Umbilical cord (tissue), 1 donor: ENCODE measurements at regions not wholly inside any gene's neighbourhood (a gene's known extent, or its start where the extent isn't known, plus 50 kb on each side); places are given as distances from the start of the nearest gene placed in this dataset.
"Not testable (repeated sequence)": the region's sequence is repeated elsewhere in the genome, so short reads cannot be mapped to it uniquely, and the experiment has no call there.

Experiments used
- DNase-seq: peaks from one replicate; pipeline ENCODE4 v3.0.0-alpha.2; 2015; ENCODE audit warnings: low spot score

- DNase-seq, result no peak
These were observed 52.1 kb downstream of the CARTPT start for GRCh38 chr5:71771191-71771590.

DNA sequence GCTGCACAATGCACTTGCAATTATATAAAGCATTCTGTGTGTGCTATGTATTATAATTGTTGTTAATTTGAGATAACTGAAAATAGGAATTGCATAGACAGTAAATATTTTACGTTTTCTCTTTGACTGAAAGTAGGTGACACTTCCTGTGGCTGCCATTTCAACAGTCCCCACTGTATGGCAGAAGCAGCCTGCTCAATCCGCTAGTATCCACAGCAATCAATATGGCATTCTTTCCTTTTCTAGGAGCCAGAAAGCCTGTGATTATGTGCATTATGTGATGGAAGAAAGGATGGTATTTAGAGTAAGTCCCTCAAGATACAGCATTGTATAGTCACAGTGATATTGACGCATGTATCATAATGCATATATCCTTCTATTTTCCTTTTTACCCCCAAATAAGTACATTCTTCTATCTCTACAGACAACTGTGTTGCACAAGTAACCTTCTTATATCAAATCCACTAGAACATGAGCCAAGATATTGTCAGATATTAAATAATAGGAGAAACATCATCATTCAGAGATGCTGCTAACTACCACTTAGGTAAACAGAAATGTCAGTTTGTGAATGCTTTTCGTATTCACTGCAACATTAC lies 59.7 kb downstream of the CARTPT start:
- peak; percentile 60 for DNase-seq

- DNase-seq, result no peak
These were observed 61.5 kb downstream of the CARTPT start for GRCh38 chr5:71780597-71780996.

GRCh38 chr5:71782393-71782770 lies 63.3 kb downstream of the CARTPT start:
- DNase-seq, result no peak

GRCh38 chr5:71782771-71783770 lies 64.0 kb downstream of the CARTPT start:
- peak; percentile 92 for DNase-seq

DNA sequence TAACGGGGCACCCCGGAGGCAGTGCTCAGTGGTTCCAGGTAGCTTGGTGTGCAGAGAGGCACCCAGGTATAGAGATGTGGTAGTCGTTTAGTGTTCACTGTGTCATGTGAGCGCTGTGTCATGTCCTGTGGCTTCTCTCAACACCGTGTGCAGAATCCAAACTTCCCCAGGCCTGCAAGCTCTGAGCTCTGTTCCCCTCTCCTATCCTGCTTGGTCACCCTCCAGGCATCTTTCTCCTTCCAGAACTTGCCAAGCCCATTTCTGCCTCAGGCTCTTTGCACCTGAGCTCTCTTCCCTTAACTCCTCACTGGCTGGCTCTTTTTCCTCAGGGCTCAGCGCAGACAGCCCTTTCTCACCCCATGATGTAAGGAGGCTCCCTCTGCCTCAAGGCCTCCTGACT lies 64.8 kb downstream of the CARTPT start:
- no peak for DNase-seq

DNA sequence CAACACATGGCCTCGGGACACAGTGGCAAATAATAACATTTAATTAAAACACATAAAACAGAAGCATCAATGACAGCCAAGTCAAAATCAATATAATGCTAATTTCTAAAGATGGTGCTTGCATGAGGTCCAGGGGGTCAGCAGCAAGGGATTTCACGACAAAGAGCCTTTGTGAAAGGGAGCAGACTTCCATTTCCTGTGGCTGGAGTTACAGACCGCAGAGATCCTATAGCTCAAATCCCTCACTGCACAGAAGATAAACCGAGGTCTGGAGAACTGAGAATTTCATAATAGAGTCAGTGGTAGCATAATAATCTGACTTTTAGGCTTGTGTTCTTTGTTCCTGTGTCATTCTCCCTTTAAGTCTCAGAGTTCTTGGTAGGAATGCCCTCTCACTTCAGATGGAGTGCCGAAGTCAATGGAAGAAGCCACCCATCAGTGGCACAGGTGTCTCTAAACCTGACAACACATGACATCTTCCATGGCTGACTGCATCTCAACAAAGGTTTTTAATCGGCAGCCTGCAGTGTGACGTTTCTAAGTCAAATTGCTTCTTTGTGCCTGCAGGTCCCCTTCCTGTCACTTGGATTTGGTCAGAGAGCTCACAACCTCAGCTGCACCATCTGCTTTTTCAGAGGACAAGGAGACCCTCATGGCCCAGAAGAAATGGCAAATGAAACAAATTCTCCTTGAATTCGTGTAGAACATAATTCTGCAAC lies 67.4 kb downstream of the CARTPT start:
- no peak for DNase-seq

- DNase-seq, result no peak
These were observed 69.7 kb downstream of the CARTPT start for GRCh38 chr5:71788794-71789193.

DNA sequence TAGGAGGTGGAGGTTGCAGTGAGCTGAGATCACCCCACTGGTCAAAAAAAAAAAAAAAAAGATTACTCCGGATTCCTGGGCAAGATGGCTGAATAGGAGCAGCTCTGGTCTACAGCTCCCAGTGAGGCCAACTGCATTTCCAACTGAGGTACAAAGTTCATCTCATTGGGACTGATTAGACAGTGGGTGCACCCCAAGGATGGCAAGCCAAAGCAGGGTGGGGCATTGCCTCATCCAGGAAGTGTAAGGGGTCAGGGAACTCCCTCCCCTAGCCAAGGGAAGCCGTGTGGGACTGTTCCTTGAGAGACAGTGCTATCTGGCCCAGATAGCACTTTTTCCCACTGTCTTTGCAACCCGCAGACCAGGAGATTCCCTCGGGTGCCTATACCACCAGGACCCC lies 70.7 kb downstream of the CARTPT start:
- DNase-seq, result no peak

- peak; percentile 56 for DNase-seq
These were observed 71.4 kb downstream of the CARTPT start for GRCh38 chr5:71790433-71790832.

- not testable (repeated sequence) for DNase-seq
These were observed 73.0 kb downstream of the CARTPT start for GRCh38 chr5:71792041-71792440.

DNA sequence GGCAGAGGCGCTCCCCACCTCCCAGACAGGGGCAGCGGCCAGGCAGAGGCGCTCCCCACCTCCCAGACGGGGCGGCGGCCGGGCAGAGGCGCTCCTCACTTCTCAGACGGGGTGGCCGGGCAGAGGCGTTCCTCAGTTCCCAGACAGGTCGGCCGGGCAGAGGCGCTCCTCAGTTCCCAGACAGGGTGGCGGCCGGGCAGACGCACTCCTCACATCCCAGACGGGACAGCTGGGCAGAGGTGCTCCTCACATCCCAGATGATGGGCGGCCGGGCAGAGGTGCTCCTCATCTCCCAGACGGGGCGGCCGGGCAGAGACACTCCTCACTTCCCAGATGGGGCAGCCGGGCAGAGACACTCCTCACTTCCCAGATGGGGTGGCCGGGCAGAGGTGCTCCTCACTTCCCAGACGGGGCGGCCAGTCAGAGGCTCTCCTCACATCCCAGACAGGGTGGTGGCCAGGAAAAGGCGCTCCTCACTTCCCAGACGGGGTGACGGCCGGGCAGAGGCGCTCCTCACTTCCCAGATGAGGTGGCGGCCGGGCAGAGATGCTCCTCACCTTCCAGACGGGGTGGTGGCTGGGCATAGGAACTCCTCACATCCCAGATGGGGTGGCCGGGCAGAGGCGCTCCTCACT lies 75.1 kb downstream of the CARTPT start:
- DNase-seq, result no peak

DNA sequence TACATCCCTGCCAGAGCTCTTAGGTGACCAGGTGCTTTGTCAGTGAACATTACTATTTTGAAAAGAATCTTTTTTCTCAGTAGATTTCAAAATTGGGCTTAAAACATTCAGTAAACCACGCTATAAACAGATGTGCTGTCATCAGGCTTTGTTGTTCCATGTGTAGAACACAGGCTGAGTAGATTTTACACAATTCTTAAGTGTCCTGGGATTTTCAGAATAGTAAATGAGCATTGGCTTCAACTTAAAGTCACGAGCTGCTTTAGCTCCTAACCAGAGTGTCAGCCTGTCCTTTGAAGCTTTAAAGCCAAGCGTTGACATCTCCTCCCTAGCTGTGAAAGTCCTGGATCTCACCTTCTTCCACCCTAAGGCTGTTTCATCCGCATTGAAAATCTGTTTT lies 83.6 kb downstream of the CARTPT start:
- DNase-seq, result no peak

GRCh38 chr5:71806711-71807110 lies 87.6 kb downstream of the CARTPT start:
- no peak for DNase-seq

- no peak for DNase-seq
These were observed 88.8 kb downstream of the CARTPT start for GRCh38 chr5:71807909-71808308.

DNA sequence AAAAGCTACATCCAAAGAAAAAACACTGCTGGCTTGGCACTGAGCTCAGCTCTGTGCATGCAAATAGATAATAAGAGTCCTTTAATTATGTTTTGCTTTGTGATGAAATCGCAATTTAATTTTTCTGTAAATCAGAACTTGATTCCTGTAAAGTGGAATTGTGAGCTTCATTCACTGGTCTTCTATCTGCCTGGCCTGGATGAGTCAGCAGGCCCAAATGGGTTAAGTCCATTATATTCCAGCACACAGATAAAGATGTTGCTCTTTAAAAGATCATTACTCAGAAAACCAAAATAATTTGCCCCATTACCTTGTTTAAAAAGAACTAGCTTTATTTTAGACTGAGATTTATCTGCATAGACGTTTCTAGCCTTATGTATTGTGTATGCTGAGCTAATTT lies 90.4 kb downstream of the CARTPT start:
- no peak for DNase-seq

- no peak for DNase-seq
These were observed 90.9 kb downstream of the CARTPT start for GRCh38 chr5:71810023-71810422.

DNA sequence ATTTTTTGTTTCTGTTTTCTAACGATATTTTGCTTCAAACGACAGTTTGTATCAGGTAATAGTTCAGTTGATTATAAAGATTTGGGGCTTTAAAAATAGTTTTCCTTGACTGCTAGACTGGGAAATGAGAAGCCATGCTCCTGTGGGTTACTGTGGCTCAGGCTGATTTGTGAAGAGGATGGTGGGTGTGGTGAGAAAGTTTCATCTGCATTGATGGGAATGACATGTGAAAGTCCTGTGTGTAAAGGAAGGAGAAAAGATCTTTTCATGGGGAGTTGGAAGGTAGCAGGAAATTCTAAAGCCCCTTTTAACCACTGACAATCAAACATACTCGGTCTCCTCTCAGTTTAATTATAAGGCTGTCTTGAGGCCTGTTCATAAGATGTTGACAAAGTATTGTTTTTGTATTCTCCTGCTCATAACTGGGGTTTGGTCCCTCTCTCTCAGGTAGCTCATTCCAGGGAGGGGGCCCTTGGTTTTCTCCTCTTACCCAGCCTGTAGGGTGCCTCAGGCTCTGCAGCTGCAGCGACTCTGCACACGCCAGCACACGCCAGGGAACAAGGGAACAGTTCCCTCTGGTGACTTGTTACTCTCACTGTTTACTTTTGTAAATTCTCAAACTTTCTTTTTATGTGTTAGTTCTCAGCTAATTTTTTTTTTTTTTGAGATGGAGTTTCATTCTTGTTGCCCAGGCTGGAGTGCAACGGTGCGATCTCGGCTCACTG lies 91.6 kb downstream of the CARTPT start:
- no peak for DNase-seq

GRCh38 chr5:71811779-71812178 lies 92.7 kb downstream of the CARTPT start:
- no peak for DNase-seq

GRCh38 chr5:71816307-71816706 lies 97.2 kb downstream of the CARTPT start:
- no peak for DNase-seq

DNA sequence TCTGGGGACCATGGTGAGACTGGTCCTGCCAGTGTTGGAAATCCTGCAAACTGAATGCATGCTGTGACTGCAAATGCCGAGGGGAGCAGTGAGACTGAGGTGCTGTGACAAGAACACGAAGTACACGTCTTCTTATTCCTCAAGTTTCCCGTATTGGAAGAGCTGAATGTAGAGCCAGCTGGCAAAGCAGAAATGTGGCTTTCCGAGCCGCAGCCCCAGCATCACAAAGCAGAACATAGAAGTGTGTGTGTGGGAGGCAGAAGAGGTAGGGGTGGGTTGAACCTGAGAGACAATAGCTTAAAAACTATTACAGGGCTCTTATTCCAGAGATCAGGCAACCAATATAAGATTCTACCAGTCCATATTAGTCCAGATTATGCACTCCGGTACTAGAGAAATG lies 98.8 kb downstream of the CARTPT start:
- DNase-seq, result no peak
